Stimulated activated CD8-positive, alpha-beta memory T cell treated with anti-CD3 and anti-CD28 coated beads, Interleukin-7, amount 100 ng/mL, for 48 hours (primary cell): ENCODE measurements at regions not wholly inside any gene's neighbourhood (a gene's known extent, or its start where the extent isn't known, plus 50 kb on each side); places are given as distances from the start of the nearest gene placed in this dataset.

Experiments used
- DNase-seq, 2 donors: peaks; one replicate each; pipeline ENCODE4 v3.0.0-alpha.2; 2020; ENCODE audit warnings: low read depth in 1 of 2; ENCODE audit errors: extremely low read depth in 1 of 2

GRCh38 chr13:58165617-58166016 is 534.1 kb downstream of the PCDH17 start:
- no peak for DNase-seq

- no peak for DNase-seq
Observed at GRCh38 chr13:58181111-58181510, 549.6 kb downstream of the PCDH17 start.

GRCh38 chr13:58187881-58188280 is 556.3 kb downstream of the PCDH17 start:
- no peak for DNase-seq

GRCh38 chr13:58190577-58190976 is 559.0 kb downstream of the PCDH17 start:
- no peak for DNase-seq

- no peak for DNase-seq
Observed at GRCh38 chr13:58191754-58192153, 560.2 kb downstream of the PCDH17 start.

- no peak for DNase-seq
Observed at GRCh38 chr13:58202099-58202498, 570.6 kb downstream of the PCDH17 start.

GRCh38 chr13:58207501-58207900 is 576.0 kb downstream of the PCDH17 start:
- no peak for DNase-seq

- no peak for DNase-seq
Observed at GRCh38 chr13:58235454-58235853, 603.9 kb downstream of the PCDH17 start.

- DNase-seq = no peak
Observed at GRCh38 chr13:58238972-58239773, 607.6 kb downstream of the PCDH17 start.

GRCh38 chr13:58239774-58240268 is 608.3 kb downstream of the PCDH17 start:
- DNase-seq = no peak

- no peak for DNase-seq
Observed at GRCh38 chr13:58247080-58247479, 615.5 kb downstream of the PCDH17 start.

GRCh38 chr13:58254943-58255342 is 623.4 kb downstream of the PCDH17 start:
- DNase-seq = no peak

- DNase-seq = no peak
Observed at GRCh38 chr13:58266271-58266670, 634.7 kb downstream of the PCDH17 start.

GRCh38 chr13:58298556-58299135 is 667.1 kb downstream of the PCDH17 start:
- no peak for DNase-seq

- DNase-seq = no peak
Observed at GRCh38 chr13:58300224-58300623, 668.7 kb downstream of the PCDH17 start.

- DNase-seq = no peak
Observed at GRCh38 chr13:58300974-58301681, 669.6 kb downstream of the PCDH17 start.

- no peak for DNase-seq
Observed at GRCh38 chr13:58302349-58302748, 670.8 kb downstream of the PCDH17 start.

- no peak for DNase-seq
Observed at GRCh38 chr13:58306062-58306461, 674.5 kb downstream of the PCDH17 start.

GRCh38 chr13:58313219-58313618 is 681.7 kb downstream of the PCDH17 start:
- DNase-seq = no peak

- DNase-seq = no peak
Observed at GRCh38 chr13:58318495-58319167, 687.1 kb downstream of the PCDH17 start.

- no peak for DNase-seq
Observed at GRCh38 chr13:58324161-58324560, 692.6 kb downstream of the PCDH17 start.
